K562 (cell line): ENCODE measurements at regions not wholly inside any gene's neighbourhood (a gene's known extent, or its start where the extent isn't known, plus 50 kb on each side); places are given as distances from the start of the nearest gene placed in this dataset.

ENCODE experiments used
- CREB3 ChIP-seq: fragments of 450-650 bp; conservative IDR thresholded peaks from 2 replicates; pipeline ENCODE4 v1.6.1; 2016; ENCODE audit warnings: missing genetic modification characterization, low read depth, mild to moderate bottlenecking, missing compliant biosample characterization, moderate library complexity
- GABPA ChIP-seq: fragments of 200-800 bp; sonication (Bioruptor generic); conservative IDR thresholded peaks from 2 replicates; pipeline ENCODE4 v1.6.1; 2016; ENCODE audit warnings: low read depth, missing genetic modification characterization, missing compliant biosample characterization
- ID3 ChIP-seq, 2 experiments: fragments of 250-450 bp in 1 of 2; fragments of 450-650 bp in 1 of 2; sonication (Bioruptor Pico) in 1 of 2; IDR thresholded peaks; 2 replicates each; pipeline versions ENCODE4 v1.6.1 to v1.8.0; 2016 to 2021; ENCODE audit warnings: mild to moderate bottlenecking in 2 of 2, moderate library complexity in 2 of 2, missing compliant biosample characterization in 1 of 2, missing genetic modification characterization in 1 of 2
- MCM3 ChIP-seq: fragments of 450-650 bp; IDR thresholded peaks from 2 replicates; pipeline ENCODE4 v1.6.1; 2016
- MEF2A ChIP-seq: IDR thresholded peaks from 2 replicates; pipeline ENCODE4 v1.6.1; 2011; ENCODE audit warnings: low read depth, mild to moderate bottlenecking, low read length, moderate library complexity; ENCODE audit not compliant: control insufficient read depth
- MGA ChIP-seq: fragments of 450-650 bp; IDR thresholded peaks from 2 replicates; pipeline ENCODE4 v1.6.1; 2016; ENCODE audit warnings: mild to moderate bottlenecking, moderate library complexity
- NCOR1 ChIP-seq: fragments of 450-650 bp; IDR thresholded peaks from 2 replicates; pipeline ENCODE4 v1.6.1; 2016; ENCODE audit warnings: mild to moderate bottlenecking, moderate library complexity
- PHF8 ChIP-seq: fragments of 200-600 bp; sonication (generic); IDR thresholded peaks from 2 replicates; pipeline ENCODE4 v1.6.1; 2012; ENCODE audit warnings: mixed run types, mild to moderate bottlenecking, inconsistent platforms, low read length, moderate library complexity, borderline replicate concordance
- PKNOX1 ChIP-seq: fragments of 450-650 bp; IDR thresholded peaks from 2 replicates; pipeline ENCODE4 v1.6.1; 2016
- PURB ChIP-seq: sonication (generic); formaldehyde crosslinking; IDR thresholded peaks from 2 replicates; pipeline ENCODE4 v1.9.0; 2021; ENCODE audit warnings: low read depth, mild to moderate bottlenecking, missing genetic modification reagents
- ZNF778 ChIP-seq: fragments of 450-650 bp; formaldehyde crosslinking; IDR thresholded peaks from 2 replicates; pipeline ENCODE4 v1.4.0; 2020; ENCODE audit warnings: mild to moderate bottlenecking, moderate library complexity
- ZNF780A ChIP-seq: fragments of 250-450 bp; sonication (Bioruptor Pico); IDR thresholded peaks from 2 replicates; pipeline ENCODE4 v1.5.0; 2021; ENCODE audit warnings: mild to moderate bottlenecking

- TF ChIP-seq ZNF778 (CRISPR knock-in tag) (no peak), PKNOX1 (peak; percentile 95), MEF2A (no peak; the same call in 1 of the 2 replicates), ID3 (CRISPR knock-in tag; IDR thresholded peaks at IDR 0.05) (no peak), ID3 (tag; IDR thresholded peaks at IDR 0.05) (0 out of 2 replicates have a peak, but pooled peaks have one; percentile 36), PURB (no peak), MGA (peak; percentile 49; the same call in 1 of the 2 replicates), PHF8 (no peak), ZNF780A (CRISPR knock-in tag) (no peak), CREB3 (tag) (no peak), GABPA (no peak), NCOR1 (peak; percentile 98), MCM3 (no peak)
These were observed 407.6 kb downstream of the TMEM114 start (continued) for GRCh38 chr16:8182761-8183160.
